ENCODE measurements at regions not wholly inside any gene's neighbourhood (a gene's known extent, or its start where the extent isn't known, plus 50 kb on each side); places are given as distances from the start of the nearest gene placed in this dataset.

GRCh38 chr5:155193483-155194107 lies 180.0 kb downstream of the KIF4B start:
- H3K9ac ChIP-seq (ENCODE audit: low read depth, low read length, poor library complexity) = no peak overlapping the region
- H2BK120ac ChIP-seq (ENCODE audit: low read depth, low read length) = no peak overlapping the region
- H3K4me3 ChIP-seq (ENCODE audit: low read length in 2 of 2) = no peak overlapping the region
- WGBS, 2 donors (ENCODE audit: extremely low coverage in 2 of 2, insufficient read length in 2 of 2, insufficient replicate concordance in 1 of 2) = no CpG with 5 or more reads among the region's 7 CpGs
- no peak overlapping the region for H3K18ac ChIP-seq (ENCODE audit: low read length)
- H2BK5ac ChIP-seq (ENCODE audit: low read length) = no peak overlapping the region
- no peak overlapping the region for H3K14ac ChIP-seq (ENCODE audit: low read length)
- no peak overlapping the region for H2BK15ac ChIP-seq (ENCODE audit: low read length)
- no peak for DNase-seq (ENCODE audit: low spot score)
- H4K91ac ChIP-seq (ENCODE audit: low read depth, low read length, poor library complexity) = no peak overlapping the region
- H2AK5ac ChIP-seq (ENCODE audit: low read depth, low read length) = no peak overlapping the region
- H3K4me1 ChIP-seq (ENCODE audit: control insufficient read depth in 2 of 2, insufficient read depth in 1 of 2, low read depth in 1 of 2, low read length in 2 of 2) = peaks cover 0 to 5% of the 10 kb centered on the region in 2 donors
- H2AFZ ChIP-seq (ENCODE audit: low read length) = no peak overlapping the region
- H3K23ac ChIP-seq (ENCODE audit: low read depth, low read length, poor library complexity) = no peak overlapping the region
- no peaks in the 10 kb centered on the region for H3K79me1 ChIP-seq (ENCODE audit: low read depth, low read length)
- H3K9me3 ChIP-seq (replicated peaks in 1 of 2; ENCODE audit: control insufficient read depth in 2 of 2, insufficient read depth in 1 of 2, low read depth in 1 of 2, low read length in 2 of 2) = peaks cover 0 to 5% of the 10 kb centered on the region in 2 donors
- H3K27me3 ChIP-seq (ENCODE audit: control insufficient read depth in 3 of 3, insufficient read depth in 3 of 3, low read depth in 1 of 3, low read length in 3 of 3) = no peaks in the 10 kb centered on the region
- no peak overlapping the region for H4K8ac ChIP-seq (ENCODE audit: low read depth, low read length)
- no peaks in the 10 kb centered on the region for H3K36me3 ChIP-seq (replicated peaks in 1 of 2; ENCODE audit: control insufficient read depth in 2 of 2, insufficient read depth in 2 of 2, low read length in 2 of 2)
- no peak overlapping the region for H2BK12ac ChIP-seq (ENCODE audit: low read length)
- H3K27ac ChIP-seq (replicated peaks; ENCODE audit: low read length) = no peak overlapping the region
- no peak overlapping the region for H3K4ac ChIP-seq (ENCODE audit: low read length)
- H3K4me2 ChIP-seq (ENCODE audit: insufficient read depth, low read length, poor library complexity, severe bottlenecking) = no peak overlapping the region

GRCh38 chr5:155200608-155201007 lies 187.1 kb downstream of the KIF4B start:
- no peak overlapping the region for H3K27ac ChIP-seq (replicated peaks; ENCODE audit: low read length)
- no peak overlapping the region for H2BK5ac ChIP-seq (ENCODE audit: low read length)
- no peak overlapping the region for H2BK15ac ChIP-seq (ENCODE audit: low read length)
- no peaks in the 10 kb centered on the region for H3K79me1 ChIP-seq (ENCODE audit: low read depth, low read length)
- H3K4ac ChIP-seq (ENCODE audit: low read length) = no peak overlapping the region
- no peaks in the 10 kb centered on the region for H3K4me1 ChIP-seq (ENCODE audit: control insufficient read depth in 2 of 2, insufficient read depth in 1 of 2, low read depth in 1 of 2, low read length in 2 of 2)
- H3K14ac ChIP-seq (ENCODE audit: low read length) = no peak overlapping the region
- no CpG with 5 or more reads among the region's 4 CpGs for WGBS, 2 donors (ENCODE audit: extremely low coverage in 2 of 2, insufficient read length in 2 of 2, insufficient replicate concordance in 1 of 2)
- H2AK5ac ChIP-seq (ENCODE audit: low read depth, low read length) = no peak overlapping the region
- H4K8ac ChIP-seq (ENCODE audit: low read depth, low read length) = no peak overlapping the region
- no peak overlapping the region for H4K91ac ChIP-seq (ENCODE audit: low read depth, low read length, poor library complexity)
- no peaks in the 10 kb centered on the region for H3K27me3 ChIP-seq (ENCODE audit: control insufficient read depth in 3 of 3, insufficient read depth in 3 of 3, low read depth in 1 of 3, low read length in 3 of 3)
- H3K9me3 ChIP-seq (replicated peaks in 1 of 2; ENCODE audit: control insufficient read depth in 2 of 2, insufficient read depth in 1 of 2, low read depth in 1 of 2, low read length in 2 of 2) = peaks cover 0 to 1% of the 10 kb centered on the region in 2 donors
- H3K23ac ChIP-seq (ENCODE audit: low read depth, low read length, poor library complexity) = no peak overlapping the region
- H2AFZ ChIP-seq (ENCODE audit: low read length) = no peak overlapping the region
- no peak overlapping the region for H3K9ac ChIP-seq (ENCODE audit: low read depth, low read length, poor library complexity)
- no peaks in the 10 kb centered on the region for H3K36me3 ChIP-seq (replicated peaks in 1 of 2; ENCODE audit: control insufficient read depth in 2 of 2, insufficient read depth in 2 of 2, low read length in 2 of 2)
- H3K18ac ChIP-seq (ENCODE audit: low read length) = no peak overlapping the region
- H3K4me2 ChIP-seq (ENCODE audit: insufficient read depth, low read length, poor library complexity, severe bottlenecking) = no peak overlapping the region
- H3K4me3 ChIP-seq (ENCODE audit: low read length in 2 of 2) = no peak overlapping the region
- no peak overlapping the region for H2BK120ac ChIP-seq (ENCODE audit: low read depth, low read length)
- H2BK12ac ChIP-seq (ENCODE audit: low read length) = no peak overlapping the region
- DNase-seq (ENCODE audit: low spot score) = no peak

- no peak for DNase-seq (ENCODE audit: low spot score)
- Histone ChIP-seq H3K23ac (ENCODE audit: low read depth, low read length, poor library complexity) (no peak overlapping the region), H3K4me1 (ENCODE audit: control insufficient read depth in 2 of 2, insufficient read depth in 1 of 2, low read depth in 1 of 2, low read length in 2 of 2) (no peaks in the 10 kb centered on the region), H2AFZ (ENCODE audit: low read length) (no peak overlapping the region), H3K4ac (ENCODE audit: low read length) (no peak overlapping the region), H2BK15ac (ENCODE audit: low read length) (no peak overlapping the region), H4K8ac (ENCODE audit: low read depth, low read length) (no peak overlapping the region), H3K36me3 (replicated peaks in 1 of 2; ENCODE audit: control insufficient read depth in 2 of 2, insufficient read depth in 2 of 2, low read length in 2 of 2) (no peaks in the 10 kb centered on the region), H3K9ac (ENCODE audit: low read depth, low read length, poor library complexity) (no peak overlapping the region), H2AK5ac (ENCODE audit: low read depth, low read length) (no peak overlapping the region), H3K4me3 (ENCODE audit: low read length in 2 of 2) (no peak overlapping the region), H2BK12ac (ENCODE audit: low read length) (no peak overlapping the region), H3K14ac (ENCODE audit: low read length) (no peak overlapping the region), H2BK120ac (ENCODE audit: low read depth, low read length) (no peak overlapping the region), H3K79me1 (ENCODE audit: low read depth, low read length) (no peaks in the 10 kb centered on the region), H3K27me3 (ENCODE audit: control insufficient read depth in 3 of 3, insufficient read depth in 3 of 3, low read depth in 1 of 3, low read length in 3 of 3) (no peaks in the 10 kb centered on the region), H3K4me2 (ENCODE audit: insufficient read depth, low read length, poor library complexity, severe bottlenecking) (no peak overlapping the region), H3K27ac (replicated peaks; ENCODE audit: low read length) (no peak overlapping the region), H2BK5ac (ENCODE audit: low read length) (no peak overlapping the region), H3K18ac (ENCODE audit: low read length) (no peak overlapping the region), H3K9me3 (replicated peaks in 1 of 2; ENCODE audit: control insufficient read depth in 2 of 2, insufficient read depth in 1 of 2, low read depth in 1 of 2, low read length in 2 of 2) (no peaks in the 10 kb centered on the region), H4K91ac (ENCODE audit: low read depth, low read length, poor library complexity) (no peak overlapping the region)
- no CpG with 5 or more reads among the region's 1 CpG for WGBS, 2 donors (ENCODE audit: extremely low coverage in 2 of 2, insufficient read length in 2 of 2, insufficient replicate concordance in 1 of 2)
These were observed 198.2 kb downstream of the KIF4B start for GRCh38 chr5:155211764-155212163.

GRCh38 chr5:155222393-155222792 lies 208.8 kb downstream of the KIF4B start:
- Histone ChIP-seq H2BK15ac (ENCODE audit: low read length) (no peak overlapping the region), H2AFZ (ENCODE audit: low read length) (no peak overlapping the region), H2BK120ac (ENCODE audit: low read depth, low read length) (no peak overlapping the region), H3K9ac (ENCODE audit: low read depth, low read length, poor library complexity) (no peak overlapping the region), H2BK5ac (ENCODE audit: low read length) (no peak overlapping the region), H2AK5ac (ENCODE audit: low read depth, low read length) (no peak overlapping the region), H2BK12ac (ENCODE audit: low read length) (no peak overlapping the region), H3K27ac (replicated peaks; ENCODE audit: low read length) (no peak overlapping the region), H4K91ac (ENCODE audit: low read depth, low read length, poor library complexity) (no peak overlapping the region), H3K4ac (ENCODE audit: low read length) (no peak overlapping the region), H3K27me3 (ENCODE audit: control insufficient read depth in 3 of 3, insufficient read depth in 3 of 3, low read depth in 1 of 3, low read length in 3 of 3) (no peaks in the 10 kb centered on the region), H3K18ac (ENCODE audit: low read length) (no peak overlapping the region), H3K79me1 (ENCODE audit: low read depth, low read length) (no peaks in the 10 kb centered on the region), H3K4me2 (ENCODE audit: insufficient read depth, low read length, poor library complexity, severe bottlenecking) (no peak overlapping the region), H3K4me3 (ENCODE audit: low read length in 2 of 2) (no peak overlapping the region), H3K36me3 (replicated peaks in 1 of 2; ENCODE audit: control insufficient read depth in 2 of 2, insufficient read depth in 2 of 2, low read length in 2 of 2) (no peaks in the 10 kb centered on the region), H3K14ac (ENCODE audit: low read length) (no peak overlapping the region), H3K4me1 (ENCODE audit: control insufficient read depth in 2 of 2, insufficient read depth in 1 of 2, low read depth in 1 of 2, low read length in 2 of 2) (no peaks in the 10 kb centered on the region), H3K9me3 (replicated peaks in 1 of 2; ENCODE audit: control insufficient read depth in 2 of 2, insufficient read depth in 1 of 2, low read depth in 1 of 2, low read length in 2 of 2) (no peaks in the 10 kb centered on the region), H4K8ac (ENCODE audit: low read depth, low read length) (no peak overlapping the region), H3K23ac (ENCODE audit: low read depth, low read length, poor library complexity) (no peak overlapping the region)
- no peak for DNase-seq (ENCODE audit: low spot score)
- WGBS, 2 donors (ENCODE audit: extremely low coverage in 2 of 2, insufficient read length in 2 of 2, insufficient replicate concordance in 1 of 2) = no CpG with 5 or more reads among the region's 6 CpGs
